HG03460 (cell line): ENCODE measurements at regions not wholly inside any gene's neighbourhood (a gene's known extent, or its start where the extent isn't known, plus 50 kb on each side); places are given as distances from the start of the nearest gene placed in this dataset.

Experiments
- ATAC-seq: cut with Tn5 transposase; IDR thresholded peaks from one replicate; pipeline ENCODE4 v1.9.1; 2021; ENCODE audit not compliant: unreplicated experiment

- ATAC-seq, result peak; percentile 97
These were observed 234.2 kb upstream of the MEF2C start for GRCh38 chr5:89117124-89117644.

- no peak for ATAC-seq
These were observed 228.1 kb upstream of the MEF2C start for GRCh38 chr5:89110916-89111646.

- no peak for ATAC-seq
These were observed 223.5 kb upstream of the MEF2C start for GRCh38 chr5:89106480-89106879.

GRCh38 chr5:89105836-89106235 lies 222.9 kb upstream of the MEF2C start:
- no peak for ATAC-seq

- ATAC-seq, result no peak
These were observed 222.2 kb upstream of the MEF2C start for GRCh38 chr5:89105171-89105695.

GRCh38 chr5:89098199-89098756 lies 215.3 kb upstream of the MEF2C start:
- ATAC-seq, result no peak

- peak; percentile 78 for ATAC-seq
These were observed 214.1 kb upstream of the MEF2C start for GRCh38 chr5:89097103-89097502.

- no peak for ATAC-seq
These were observed 212.4 kb upstream of the MEF2C start for GRCh38 chr5:89095341-89095740.

- no peak for ATAC-seq
These were observed 207.1 kb upstream of the MEF2C start for GRCh38 chr5:89090037-89090436.

- ATAC-seq, result no peak
These were observed 204.8 kb upstream of the MEF2C start for GRCh38 chr5:89087551-89088318.

GRCh38 chr5:89087128-89087527 lies 204.1 kb upstream of the MEF2C start:
- ATAC-seq, result no peak

GRCh38 chr5:89086390-89087086 lies 203.6 kb upstream of the MEF2C start:
- ATAC-seq, result no peak

- ATAC-seq, result no peak
These were observed 200.8 kb upstream of the MEF2C start for GRCh38 chr5:89083791-89084190.

GRCh38 chr5:89081360-89081759 lies 198.4 kb upstream of the MEF2C start:
- ATAC-seq, result peak; percentile 89

- no peak for ATAC-seq
These were observed 197.6 kb upstream of the MEF2C start for GRCh38 chr5:89080467-89081116.

GRCh38 chr5:89072842-89073672 lies 190.1 kb upstream of the MEF2C start:
- no peak for ATAC-seq

GRCh38 chr5:89071941-89072331 lies 189.0 kb upstream of the MEF2C start:
- peak; percentile 50 for ATAC-seq

- peak; percentile 81 for ATAC-seq
These were observed 188.3 kb upstream of the MEF2C start for GRCh38 chr5:89071101-89071940.

- ATAC-seq, result no peak
These were observed 186.6 kb upstream of the MEF2C start for GRCh38 chr5:89069591-89069990.
